ENCODE measurements at regions not wholly inside any gene's neighbourhood (a gene's known extent, or its start where the extent isn't known, plus 50 kb on each side); places are given as distances from the start of the nearest gene placed in this dataset.

DNA sequence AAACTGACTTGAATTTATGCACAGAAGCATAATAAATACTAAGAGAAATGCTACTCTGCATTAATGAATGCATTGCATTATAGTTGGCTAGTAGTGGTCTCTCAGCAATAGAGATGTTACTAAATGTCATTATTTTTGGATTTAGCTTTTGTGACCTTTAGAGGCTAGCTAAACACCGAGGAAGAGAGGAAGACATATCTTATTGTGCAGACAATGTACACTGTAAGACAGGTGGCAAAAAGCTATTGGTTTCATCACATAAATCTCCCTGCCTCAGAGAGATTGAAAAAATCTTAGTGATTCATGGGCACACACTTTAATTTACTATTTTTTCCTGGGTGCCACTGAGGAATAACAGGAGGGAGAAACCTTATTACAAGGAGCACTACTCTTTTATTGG, 435.9 kb downstream of the TMEM232 start:
- no peak overlapping the region for H3K23ac ChIP-seq (ENCODE audit: insufficient read length)
- no peaks in the 10 kb centered on the region for H3K79me1 ChIP-seq (ENCODE audit: low read depth, low read length)
- H4K20me1 ChIP-seq (replicated peaks in 1 of 2; ENCODE audit: control insufficient read depth in 1 of 2, insufficient read depth in 2 of 2, low read length in 2 of 2): no peaks in the 10 kb centered on the region
- no peak overlapping the region for H4K91ac ChIP-seq (replicated peaks; ENCODE audit: insufficient read length, low read length)
- no peak overlapping the region for H3K4me2 ChIP-seq (ENCODE audit: insufficient read depth in 1 of 2, low read depth in 2 of 2, low read length in 2 of 2)
- TF ChIP-seq CBX8 (IDR thresholded peaks at IDR 0.05; ENCODE audit: borderline replicate concordance, low read depth, low read length): no peak
- TF ChIP-seq EZH2 (IDR thresholded peaks at IDR 0.05; ENCODE audit: low read depth, low read length, severe bottlenecking): no peak
- no peak for TF ChIP-seq ZNF274 (IDR thresholded peaks at IDR 0.05; ENCODE audit: borderline replicate concordance, extremely low read depth, low read length)
- TF ChIP-seq, protein P1, sequence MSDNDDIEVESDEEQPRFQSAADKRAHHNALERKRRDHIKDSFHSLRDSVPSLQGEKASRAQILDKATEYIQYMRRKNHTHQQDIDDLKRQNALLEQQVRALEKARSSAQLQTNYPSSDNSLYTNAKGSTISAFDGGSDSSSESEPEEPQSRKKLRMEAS (IDR thresholded peaks at IDR 0.05): no peak
- TF ChIP-seq, protein P2, sequence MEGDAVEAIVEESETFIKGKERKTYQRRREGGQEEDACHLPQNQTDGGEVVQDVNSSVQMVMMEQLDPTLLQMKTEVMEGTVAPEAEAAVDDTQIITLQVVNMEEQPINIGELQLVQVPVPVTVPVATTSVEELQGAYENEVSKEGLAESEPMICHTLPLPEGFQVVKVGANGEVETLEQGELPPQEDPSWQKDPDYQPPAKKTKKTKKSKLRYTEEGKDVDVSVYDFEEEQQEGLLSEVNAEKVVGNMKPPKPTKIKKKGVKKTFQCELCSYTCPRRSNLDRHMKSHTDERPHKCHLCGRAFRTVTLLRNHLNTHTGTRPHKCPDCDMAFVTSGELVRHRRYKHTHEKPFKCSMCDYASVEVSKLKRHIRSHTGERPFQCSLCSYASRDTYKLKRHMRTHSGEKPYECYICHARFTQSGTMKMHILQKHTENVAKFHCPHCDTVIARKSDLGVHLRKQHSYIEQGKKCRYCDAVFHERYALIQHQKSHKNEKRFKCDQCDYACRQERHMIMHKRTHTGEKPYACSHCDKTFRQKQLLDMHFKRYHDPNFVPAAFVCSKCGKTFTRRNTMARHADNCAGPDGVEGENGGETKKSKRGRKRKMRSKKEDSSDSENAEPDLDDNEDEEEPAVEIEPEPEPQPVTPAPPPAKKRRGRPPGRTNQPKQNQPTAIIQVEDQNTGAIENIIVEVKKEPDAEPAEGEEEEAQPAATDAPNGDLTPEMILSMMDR (IDR thresholded peaks at IDR 0.05; ENCODE audit: control extremely low read depth in 1 of 3, insufficient read depth in 1 of 3, low read depth in 1 of 3, low read length in 3 of 3): no peak
- TF ChIP-seq NRF1 (IDR thresholded peaks at IDR 0.05; ENCODE audit: low read depth, low read length): no peak
- no peak for TF ChIP-seq KDM5A (IDR thresholded peaks at IDR 0.05; ENCODE audit: low read length)
- no peak overlapping the region for H2BK15ac ChIP-seq (ENCODE audit: low read length)
- H3K18ac ChIP-seq (ENCODE audit: extremely low read depth, low read length): no peak overlapping the region
- H2BK12ac ChIP-seq (ENCODE audit: low read depth, low read length): no peak overlapping the region
- no peaks in the 10 kb centered on the region for H3K4me1 ChIP-seq (replicated peaks in 1 of 4; ENCODE audit: control insufficient read depth in 3 of 4, insufficient read depth in 4 of 4, low read length in 3 of 4)
- DNase-seq (ENCODE audit: low read depth in 1 of 2, low spot score in 2 of 2) (no peak), FAIRE-seq (no peak)
- H4K5ac ChIP-seq (ENCODE audit: insufficient read length, low read depth, low read length): no peak overlapping the region
- no peak overlapping the region for H2BK5ac ChIP-seq (ENCODE audit: low read depth, low read length)
- no peak overlapping the region for H3K4me3 ChIP-seq (ENCODE audit: extremely low read depth in 1 of 4, insufficient read depth in 2 of 4, low read depth in 3 of 4, low read length in 4 of 4)
- no peak overlapping the region for H4K8ac ChIP-seq (ENCODE audit: extremely low read depth, insufficient read depth, low read length)
- CTCF ChIA-PET (ENCODE audit: partially characterized antibody): interaction anchor here (1.0 kb wide), 1 partner anchor 26 kb away, joined by 3 read pairs; no protein-coding TSS in a partner anchor
- no peak overlapping the region for H3K9ac ChIP-seq (replicated peaks in 1 of 4; ENCODE audit: extremely low read depth in 1 of 4, low read depth in 3 of 4, low read length in 3 of 4)
- H2AK5ac ChIP-seq (ENCODE audit: low read depth, low read length): no peak overlapping the region
- H2BK120ac ChIP-seq (replicated peaks; ENCODE audit: low read depth, low read length): no peak overlapping the region
- no peaks in the 10 kb centered on the region for H3K79me2 ChIP-seq (ENCODE audit: control insufficient read depth in 1 of 2, insufficient read depth in 2 of 2, low read length in 2 of 2)
- no peak overlapping the region for H2AFZ ChIP-seq (ENCODE audit: low read length)
- H3K27ac ChIP-seq (ENCODE audit: low read depth, low read length): no peak overlapping the region
- H3K27me3 ChIP-seq (replicated peaks in 1 of 4; ENCODE audit: control insufficient read depth in 3 of 4, extremely low read depth in 1 of 4, insufficient read depth in 3 of 4, low read length in 3 of 4): no peaks in the 10 kb centered on the region
- WGBS, 2 experiments (ENCODE audit: extremely low coverage in 1 of 2, insufficient coverage in 1 of 2, insufficient read length in 1 of 2, insufficient replicate concordance in 2 of 2, low coverage in 1 of 2, low lambda C conversion rate in 2 of 2, missing lambda C conversion rate in 1 of 2): 93% methylated on average over 1 of the region's 1 CpG; no CpG with 5 or more reads in 1 of the 2 experiments
- POLR2A ChIA-PET (ENCODE audit: partially characterized antibody): no interaction called here
- no peaks in the 10 kb centered on the region for H3K36me3 ChIP-seq (ENCODE audit: control insufficient read depth in 2 of 4, insufficient read depth in 4 of 4, low read length in 3 of 4)
- H2BK20ac ChIP-seq (ENCODE audit: low read length): no peak overlapping the region
- no peak overlapping the region for H3K4ac ChIP-seq (replicated peaks; ENCODE audit: insufficient read length, low read depth, low read length)
- H3K9me3 ChIP-seq (ENCODE audit: insufficient read depth in 2 of 2, low read depth in 1 of 2, low read length in 1 of 2): peaks cover 4 to 9% of the 10 kb centered on the region in 2 experiments; a peak in 1 of 4 replicates
- H3K14ac ChIP-seq (ENCODE audit: insufficient read length): no peak overlapping the region
- no peaks in the 10 kb centered on the region for H3K23me2 ChIP-seq (ENCODE audit: low read depth, low read length)
- H3K56ac ChIP-seq (replicated peaks; ENCODE audit: insufficient read length, low read depth, low read length): no peak overlapping the region
